Subcutaneous abdominal adipose tissue (tissue), 5 donors: ENCODE measurements at regions not wholly inside any gene's neighbourhood (a gene's known extent, or its start where the extent isn't known, plus 50 kb on each side); places are given as distances from the start of the nearest gene placed in this dataset.

Source experiments
- H3K27ac ChIP-seq: one replicate; pipeline ENCODE4 v1.7.0; 2013; ENCODE audit warnings: low read depth, mild to moderate bottlenecking, inconsistent platforms, low read length, moderate library complexity
- H3K27me3 ChIP-seq, 5 donors: one replicate each; pipeline ENCODE4 v1.7.0; 2013; ENCODE audit warnings: low read length in 5 of 5, inconsistent platforms in 1 of 5; ENCODE audit not compliant: control insufficient read depth in 5 of 5, insufficient read depth in 4 of 5
- H3K36me3 ChIP-seq, 5 donors: one replicate each; pipeline ENCODE4 v1.7.0; 2013; ENCODE audit warnings: low read length in 5 of 5; ENCODE audit not compliant: control insufficient read depth in 5 of 5, insufficient read depth in 5 of 5
- H3K4me1 ChIP-seq, 5 donors: one replicate each; pipeline ENCODE4 v1.7.0; 2013; ENCODE audit warnings: low read length in 5 of 5, mild to moderate bottlenecking in 3 of 5, moderate library complexity in 1 of 5; ENCODE audit not compliant: control insufficient read depth in 5 of 5, insufficient read depth in 5 of 5
- H3K4me3 ChIP-seq, 5 donors: one replicate each; pipeline ENCODE4 v1.7.0; 2013; ENCODE audit warnings: low read length in 5 of 5, low read depth in 1 of 5
- H3K9ac ChIP-seq, 5 donors: one replicate each; pipeline ENCODE4 v1.7.0; 2013; ENCODE audit warnings: low read length in 5 of 5, mild to moderate bottlenecking in 4 of 5, moderate library complexity in 3 of 5
- H3K9me3 ChIP-seq, 5 donors: one replicate each; pipeline ENCODE4 v1.7.0; 2013; ENCODE audit warnings: low read length in 5 of 5; ENCODE audit not compliant: control insufficient read depth in 5 of 5
- donor health status: healthy.
- donor health status: healthy.
- donor health status: healthy.
- donor health status: healthy.
- donor health status: healthy.

DNA sequence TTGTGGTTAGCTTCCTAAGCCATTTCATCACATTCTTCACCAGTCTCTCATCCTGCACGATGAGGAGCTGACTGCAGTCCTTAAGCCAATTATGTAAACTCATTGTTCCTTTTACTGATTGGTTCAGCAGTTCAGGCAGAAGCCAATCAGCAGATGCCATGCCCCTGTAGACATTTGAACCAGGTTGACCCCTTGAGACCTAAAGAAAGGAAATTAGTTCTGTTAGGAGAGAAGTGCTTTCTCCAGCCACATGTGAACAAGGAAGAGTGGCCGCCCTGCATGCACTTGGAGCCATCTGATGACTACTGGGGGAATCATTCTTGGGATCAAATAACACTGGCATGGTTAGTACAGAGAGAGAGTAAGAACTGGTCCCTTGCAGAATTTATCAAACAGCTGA is 535.2 kb upstream of the ID4 start:
- Histone ChIP-seq H3K27me3 (no peaks in the 10 kb centered on the region), H3K4me1 (peaks cover 0 to 3% (median 0%) of the 10 kb centered on the region in 5 donors), H3K9ac (no peak overlapping the region), H3K27ac (no peak overlapping the region), H3K9me3 (no peaks in the 10 kb centered on the region), H3K36me3 (no peaks in the 10 kb centered on the region), H3K4me3 (no peak overlapping the region)

GRCh38 chr6:19303383-19303782 is 533.8 kb upstream of the ID4 start:
- Histone ChIP-seq H3K36me3 (no peaks in the 10 kb centered on the region), H3K9me3 (no peaks in the 10 kb centered on the region), H3K4me1 (peaks cover 0 to 3% (median 0%) of the 10 kb centered on the region in 5 donors), H3K27ac (no peak overlapping the region), H3K4me3 (no peak overlapping the region), H3K9ac (no peak overlapping the region), H3K27me3 (no peaks in the 10 kb centered on the region)

DNA sequence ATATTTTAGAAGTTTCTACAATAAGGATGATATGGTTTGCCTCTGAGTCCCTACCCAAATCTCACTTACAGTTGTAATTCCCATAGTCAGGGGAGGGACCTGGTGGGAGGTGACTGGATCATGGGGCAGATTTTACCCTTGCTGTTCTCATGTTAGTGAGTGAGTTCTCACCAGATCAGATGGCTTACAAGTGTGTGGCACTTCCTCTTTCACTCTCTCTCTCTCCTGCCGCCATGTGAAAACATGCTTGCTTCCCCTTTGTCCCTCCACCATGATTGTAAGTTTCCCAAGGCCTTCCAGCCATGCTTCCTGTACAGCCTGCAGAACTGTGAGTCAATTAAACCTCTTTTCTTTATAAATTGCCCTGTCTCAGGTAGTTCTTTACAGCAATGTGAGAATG is 527.5 kb upstream of the ID4 start:
- Histone ChIP-seq H3K27me3 (no peaks in the 10 kb centered on the region), H3K4me1 (no peaks in the 10 kb centered on the region), H3K9me3 (no peaks in the 10 kb centered on the region), H3K4me3 (no peak overlapping the region), H3K9ac (no peak overlapping the region), H3K36me3 (no peaks in the 10 kb centered on the region), H3K27ac (no peak overlapping the region)

- Histone ChIP-seq H3K27ac (no peak overlapping the region), H3K4me1 (no peaks in the 10 kb centered on the region), H3K4me3 (no peak overlapping the region), H3K9me3 (no peaks in the 10 kb centered on the region), H3K9ac (no peak overlapping the region), H3K27me3 (no peaks in the 10 kb centered on the region), H3K36me3 (no peaks in the 10 kb centered on the region)
These were observed 525.4 kb upstream of the ID4 start for GRCh38 chr6:19311786-19312185.

GRCh38 chr6:19312241-19312978 is 524.8 kb upstream of the ID4 start:
- H3K36me3 ChIP-seq, result no peaks in the 10 kb centered on the region
- no peaks in the 10 kb centered on the region for H3K9me3 ChIP-seq
- H3K9ac ChIP-seq, result no peak overlapping the region
- no peaks in the 10 kb centered on the region for H3K27me3 ChIP-seq
- no peak overlapping the region for H3K27ac ChIP-seq
- H3K4me3 ChIP-seq, result no peak overlapping the region
- H3K4me1 ChIP-seq, result no peaks in the 10 kb centered on the region

DNA sequence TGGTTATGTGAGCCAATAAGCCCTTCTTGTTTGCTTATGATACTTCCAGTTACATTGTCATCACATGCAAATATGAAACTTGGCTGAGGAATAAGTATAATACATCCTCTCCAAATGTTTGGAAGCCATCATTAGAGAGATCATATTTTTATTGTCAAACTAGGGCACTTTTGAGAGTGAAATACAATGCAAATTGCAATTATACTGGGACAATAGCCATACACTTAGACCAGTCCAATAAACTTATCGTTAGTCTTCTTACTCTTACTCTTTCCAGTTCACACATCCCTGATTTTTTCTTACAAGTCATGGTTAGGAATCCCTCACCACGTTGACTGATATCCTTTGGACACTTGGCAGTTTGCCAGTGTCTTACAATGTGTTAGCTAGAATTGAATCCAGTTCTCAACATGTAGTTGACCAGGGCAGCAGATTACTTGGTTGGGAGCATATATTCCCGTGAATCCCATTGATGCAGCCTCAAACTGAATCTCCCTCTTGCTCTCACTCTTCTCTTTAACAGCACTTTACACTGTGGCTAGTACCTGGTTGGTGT is 519.7 kb upstream of the ID4 start:
- no peak overlapping the region for H3K27ac ChIP-seq
- no peaks in the 10 kb centered on the region for H3K27me3 ChIP-seq
- H3K9me3 ChIP-seq, result no peaks in the 10 kb centered on the region
- H3K36me3 ChIP-seq, result no peaks in the 10 kb centered on the region
- H3K4me3 ChIP-seq, result no peak overlapping the region
- no peak overlapping the region for H3K9ac ChIP-seq
- no peaks in the 10 kb centered on the region for H3K4me1 ChIP-seq

- H3K4me1 ChIP-seq, result no peaks in the 10 kb centered on the region
- H3K36me3 ChIP-seq, result no peaks in the 10 kb centered on the region
- no peaks in the 10 kb centered on the region for H3K27me3 ChIP-seq
- H3K9me3 ChIP-seq, result no peaks in the 10 kb centered on the region
- H3K9ac ChIP-seq, result no peak overlapping the region
- no peak overlapping the region for H3K4me3 ChIP-seq
- no peak overlapping the region for H3K27ac ChIP-seq
These were observed 518.2 kb upstream of the ID4 start for GRCh38 chr6:19319005-19319404.

DNA sequence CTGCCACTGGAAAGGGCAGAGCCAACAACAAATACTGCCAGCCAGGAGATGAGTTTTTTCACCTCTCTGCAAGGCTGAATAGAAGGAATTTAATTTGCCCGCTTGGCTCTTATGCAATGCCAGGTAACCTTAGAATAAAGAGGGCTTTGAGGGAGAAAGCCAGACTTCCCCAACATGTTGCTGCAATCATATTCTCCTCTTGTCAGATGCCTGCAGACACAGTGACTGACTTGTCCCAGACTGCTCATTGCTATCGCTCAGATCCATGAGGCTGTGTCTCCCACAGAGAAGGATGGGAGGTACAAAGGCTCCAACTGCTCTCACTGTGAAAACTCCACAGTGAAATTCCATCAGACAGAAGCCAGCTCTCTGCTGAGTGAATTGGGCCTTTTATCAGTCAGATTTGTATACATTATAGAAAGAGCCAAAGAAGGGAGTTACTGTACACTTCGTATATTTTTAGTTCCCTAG is 517.0 kb upstream of the ID4 start:
- Histone ChIP-seq H3K36me3 (no peaks in the 10 kb centered on the region), H3K9me3 (no peaks in the 10 kb centered on the region), H3K9ac (no peak overlapping the region), H3K27me3 (no peaks in the 10 kb centered on the region), H3K4me3 (no peak overlapping the region), H3K27ac (no peak overlapping the region), H3K4me1 (peaks cover 0 to 1% (median under 1%) of the 10 kb centered on the region in 5 donors)

- no peak overlapping the region for H3K27ac ChIP-seq
- H3K9ac ChIP-seq, result no peak overlapping the region
- peaks cover 0 to 7% (median 4%) of the 10 kb centered on the region in 5 donors for H3K4me1 ChIP-seq
- H3K36me3 ChIP-seq, result no peaks in the 10 kb centered on the region
- H3K27me3 ChIP-seq, result no peaks in the 10 kb centered on the region
- H3K4me3 ChIP-seq, result no peak overlapping the region
- H3K9me3 ChIP-seq, result no peaks in the 10 kb centered on the region
These were observed 514.3 kb upstream of the ID4 start for GRCh38 chr6:19322691-19323485.

DNA sequence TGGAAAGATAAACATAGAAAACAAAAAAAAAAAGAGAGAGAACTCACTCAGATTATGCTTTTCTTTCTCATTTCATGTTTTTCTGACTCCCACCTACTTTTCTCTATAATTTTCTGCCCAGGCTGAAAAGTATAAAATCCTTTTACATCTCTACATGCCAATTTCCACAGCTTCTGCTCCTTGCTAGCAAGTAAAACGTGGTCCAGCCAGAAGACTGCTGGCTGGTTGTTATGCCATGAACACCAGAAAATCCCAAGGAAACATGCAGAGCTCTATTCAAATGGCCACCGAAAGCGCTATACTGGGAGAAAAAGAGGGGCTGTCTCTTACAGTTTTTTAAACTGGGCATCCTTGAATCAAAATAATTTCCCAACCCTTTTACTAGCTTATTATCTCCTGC is 512.8 kb upstream of the ID4 start:
- H3K36me3 ChIP-seq, result no peaks in the 10 kb centered on the region
- H3K9ac ChIP-seq, result no peak overlapping the region
- peaks cover 0 to 7% (median 4%) of the 10 kb centered on the region in 5 donors for H3K4me1 ChIP-seq
- H3K4me3 ChIP-seq, result no peak overlapping the region
- H3K27me3 ChIP-seq, result no peaks in the 10 kb centered on the region
- no peak overlapping the region for H3K27ac ChIP-seq
- no peaks in the 10 kb centered on the region for H3K9me3 ChIP-seq
